Astrocyte (in vitro differentiated cells and primary cell): ENCODE measurements at regions not wholly inside any gene's neighbourhood (a gene's known extent, or its start where the extent isn't known, plus 50 kb on each side); places are given as distances from the start of the nearest gene placed in this dataset.

Experiments used
- DNase-seq: peaks from one replicate; pipeline ENCODE4 v3.0.0-alpha.2; 2010; ENCODE audit warnings: low read depth
- FAIRE-seq: peaks from 2 replicates; lab custom pipeline; 2011; peaks lifted over from hg19 to GRCh38; lab: Jason Lieb, UNC
- H2AFZ ChIP-seq: 2 replicates; pipeline ENCODE4 v1.6.0; 2012; ENCODE audit warnings: low read depth, low read length, inconsistent platforms
- H3K27ac ChIP-seq: 2 replicates; pipeline ENCODE4 v1.5.1; 2011; ENCODE audit warnings: low read depth, low read length, inconsistent platforms
- H3K27me3 ChIP-seq: 2 replicates; pipeline ENCODE4 v1.6.0; 2011; ENCODE audit warnings: low read length, inconsistent platforms; ENCODE audit not compliant: insufficient read depth
- H3K36me3 ChIP-seq: 2 replicates; pipeline ENCODE4 v1.5.1; 2011; ENCODE audit warnings: low read length, inconsistent platforms; ENCODE audit not compliant: insufficient read depth
- H3K4me1 ChIP-seq: 2 replicates; pipeline ENCODE4 v1.5.1; 2011; ENCODE audit warnings: low read length, inconsistent platforms; ENCODE audit not compliant: insufficient read depth
- H3K4me2 ChIP-seq: 2 replicates; pipeline ENCODE4 v1.6.0; 2012; ENCODE audit warnings: low read length, inconsistent platforms
- H3K4me3 ChIP-seq: 2 replicates; pipeline ENCODE4 v1.5.1; 2011; ENCODE audit warnings: low read depth, mild to moderate bottlenecking, low read length, inconsistent platforms; ENCODE audit not compliant: insufficient read depth
- H3K79me2 ChIP-seq: 2 replicates; pipeline ENCODE4 v1.6.0; 2012; ENCODE audit warnings: mild to moderate bottlenecking, low read length, inconsistent platforms; ENCODE audit not compliant: insufficient read depth
- H3K9ac ChIP-seq: 2 replicates; pipeline ENCODE4 v1.6.0; 2012; ENCODE audit warnings: mild to moderate bottlenecking, low read length, inconsistent platforms
- H3K9me3 ChIP-seq: 2 replicates; pipeline ENCODE4 v1.5.1; 2012; ENCODE audit warnings: low read depth, mild to moderate bottlenecking, low read length, inconsistent platforms; ENCODE audit not compliant: insufficient read depth
- H4K20me1 ChIP-seq: 2 replicates; pipeline ENCODE4 v1.6.0; 2012; ENCODE audit warnings: low read length, inconsistent platforms; ENCODE audit not compliant: insufficient read depth
- H3K27ac Mint-ChIP-seq: one replicate; pipeline ENCODE4 v1.8.0; 2021; ENCODE audit warnings: mild to moderate bottlenecking, mixed read lengths; ENCODE audit not compliant: unreplicated experiment
- H3K27me3 Mint-ChIP-seq: one replicate; pipeline ENCODE4 v1.8.0; 2021; ENCODE audit warnings: low read depth, mixed read lengths; ENCODE audit not compliant: unreplicated experiment
- H3K36me3 Mint-ChIP-seq: one replicate; pipeline ENCODE4 v1.8.0; 2021; ENCODE audit warnings: low read depth, mixed read lengths; ENCODE audit not compliant: unreplicated experiment
- H3K4me1 Mint-ChIP-seq: one replicate; pipeline ENCODE4 v1.8.0; 2021; ENCODE audit warnings: low read depth, mixed read lengths; ENCODE audit not compliant: unreplicated experiment
- H3K4me3 Mint-ChIP-seq: one replicate; pipeline ENCODE4 v1.8.0; 2021; ENCODE audit warnings: mild to moderate bottlenecking, moderate library complexity, mixed read lengths; ENCODE audit not compliant: unreplicated experiment
- H3K9me3 Mint-ChIP-seq: one replicate; pipeline ENCODE4 v1.8.0; 2021; ENCODE audit warnings: mild to moderate bottlenecking, mixed read lengths; ENCODE audit not compliant: unreplicated experiment
- CTCF ChIP-seq: IDR thresholded peaks from 2 replicates; pipeline ENCODE4 v1.5.1; 2011; ENCODE audit warnings: low read depth, mild to moderate bottlenecking, inconsistent platforms, low read length, moderate library complexity; ENCODE audit not compliant: insufficient read depth
- EZH2 ChIP-seq: IDR thresholded peaks from 2 replicates; pipeline ENCODE4 v1.6.1; 2012; ENCODE audit warnings: mild to moderate bottlenecking, low read length, inconsistent platforms; ENCODE audit not compliant: insufficient read depth

GRCh38 chr17:79338604-79339003 is 264.0 kb downstream of the ENGASE start:
- Histone ChIP-seq H3K79me2 (no peaks in the 10 kb centered on the region), H4K20me1 (no peaks in the 10 kb centered on the region), H3K4me3 (no peak overlapping the region), H3K36me3 (no peaks in the 10 kb centered on the region), H3K27me3 (no peaks in the 10 kb centered on the region), H3K27ac (no peak overlapping the region), H3K9me3 (no peaks in the 10 kb centered on the region), H3K9ac (no peak overlapping the region), H2AFZ (no peak overlapping the region), H3K4me2 (no peak overlapping the region), H3K4me1 (no peaks in the 10 kb centered on the region)
- DNase-seq (peak; percentile 6), FAIRE-seq (no peak)
- Mint-ChIP-seq H3K9me3 (peaks cover 13% of the 10 kb centered on the region), H3K4me1 (peaks cover 9% of the 10 kb centered on the region), H3K27me3 (peaks cover 49% of the 10 kb centered on the region), H3K36me3 (no peaks in the 10 kb centered on the region), H3K27ac (peak overlapping the region; percentile 38), H3K4me3 (no peak overlapping the region)
- TF ChIP-seq EZH2, result no peak
- no peak for TF ChIP-seq CTCF

GRCh38 chr17:79338152-79338551 is 263.5 kb downstream of the ENGASE start:
- H3K27me3 Mint-ChIP-seq, result peaks cover 49% of the 10 kb centered on the region
- Histone ChIP-seq H3K9ac (no peak overlapping the region), H3K27ac (no peak overlapping the region), H3K9me3 (no peaks in the 10 kb centered on the region), H3K79me2 (no peaks in the 10 kb centered on the region), H4K20me1 (no peaks in the 10 kb centered on the region), H3K4me3 (no peak overlapping the region), H3K36me3 (no peaks in the 10 kb centered on the region), H3K4me1 (no peaks in the 10 kb centered on the region), H3K4me2 (no peak overlapping the region), H2AFZ (no peak overlapping the region), H3K27me3 (no peaks in the 10 kb centered on the region)
- no peak overlapping the region for H3K4me3 Mint-ChIP-seq
- H3K9me3 Mint-ChIP-seq, result peaks cover 9% of the 10 kb centered on the region
- H3K4me1 Mint-ChIP-seq, result peaks cover 9% of the 10 kb centered on the region
- no peaks in the 10 kb centered on the region for H3K36me3 Mint-ChIP-seq
- FAIRE-seq, result no peak
- TF ChIP-seq EZH2 (no peak), CTCF (no peak)
- H3K27ac Mint-ChIP-seq, result no peak overlapping the region
- DNase-seq, result no peak

- Mint-ChIP-seq H3K27ac (no peak overlapping the region), H3K4me1 (peaks cover 9% of the 10 kb centered on the region), H3K9me3 (peaks cover 9% of the 10 kb centered on the region), H3K4me3 (no peak overlapping the region), H3K27me3 (peaks cover 48% of the 10 kb centered on the region), H3K36me3 (no peaks in the 10 kb centered on the region)
- Histone ChIP-seq H3K4me1 (no peaks in the 10 kb centered on the region), H3K9me3 (no peaks in the 10 kb centered on the region), H3K36me3 (no peaks in the 10 kb centered on the region), H3K4me2 (no peak overlapping the region), H4K20me1 (no peaks in the 10 kb centered on the region), H3K27ac (no peak overlapping the region), H2AFZ (no peak overlapping the region), H3K27me3 (no peaks in the 10 kb centered on the region), H3K4me3 (no peak overlapping the region), H3K79me2 (no peaks in the 10 kb centered on the region), H3K9ac (no peak overlapping the region)
- FAIRE-seq (no peak), DNase-seq (no peak)
- TF ChIP-seq CTCF (no peak), EZH2 (no peak)
These were observed 262.4 kb downstream of the ENGASE start for GRCh38 chr17:79337053-79337452.
